ENCODE measurements at regions not wholly inside any gene's neighbourhood (a gene's known extent, or its start where the extent isn't known, plus 50 kb on each side); places are given as distances from the start of the nearest gene placed in this dataset.
"Not testable (repeated sequence)": the region's sequence is repeated elsewhere in the genome, so short reads cannot be mapped to it uniquely, and the experiment has no call there.

GRCh38 chr15:53923741-53924140 is 54.5 kb upstream of the UNC13C start:
- not testable (repeated sequence) for DNase-seq

GRCh38 chr15:53918180-53919079 is 59.8 kb upstream of the UNC13C start:
- peak; percentile 42 for DNase-seq

GRCh38 chr15:53917109-53917508 is 61.1 kb upstream of the UNC13C start:
- DNase-seq: no peak

- no peak for DNase-seq
Measured at GRCh38 chr15:53911431-53911830, 66.8 kb upstream of the UNC13C start.

- DNase-seq: no peak
Measured at GRCh38 chr15:53910852-53911251, 67.4 kb upstream of the UNC13C start.

GRCh38 chr15:53910236-53910849 is 67.9 kb upstream of the UNC13C start:
- DNase-seq: peak; percentile 17

- no peak for DNase-seq
Measured at GRCh38 chr15:53903129-53903528, 75.1 kb upstream of the UNC13C start.

GRCh38 chr15:53893468-53893867 is 84.8 kb upstream of the UNC13C start:
- peak; percentile 50 for DNase-seq

- peak; percentile 6 for DNase-seq
Measured at GRCh38 chr15:53891862-53892261, 86.4 kb upstream of the UNC13C start.

- DNase-seq: no peak
Measured at GRCh38 chr15:53884441-53884840, 93.8 kb upstream of the UNC13C start.

- no peak for DNase-seq
Measured at GRCh38 chr15:53882311-53882710, 95.9 kb upstream of the UNC13C start.

- no peak for DNase-seq
Measured at GRCh38 chr15:53880357-53880756, 97.9 kb upstream of the UNC13C start.

- DNase-seq: no peak
Measured at GRCh38 chr15:53875711-53876110, 102.5 kb upstream of the UNC13C start.

- DNase-seq: peak; percentile 8
Measured at GRCh38 chr15:53875139-53875538, 103.1 kb upstream of the UNC13C start.

GRCh38 chr15:53872410-53872809 is 105.8 kb upstream of the UNC13C start:
- DNase-seq: no peak

- no peak for DNase-seq
Measured at GRCh38 chr15:53869806-53870073, 108.5 kb upstream of the UNC13C start.

- no peak for DNase-seq
Measured at GRCh38 chr15:53869044-53869805, 109.0 kb upstream of the UNC13C start.

- DNase-seq: no peak
Measured at GRCh38 chr15:53862386-53862785, 102.9 kb upstream of the WDR72 start.

GRCh38 chr15:53861792-53862191 is 102.3 kb upstream of the WDR72 start:
- no peak for DNase-seq

- DNase-seq: no peak
Measured at GRCh38 chr15:53851110-53851848, 91.8 kb upstream of the WDR72 start.

- no peak for DNase-seq
Measured at GRCh38 chr15:53847745-53848144, 88.3 kb upstream of the WDR72 start.

GRCh38 chr15:53844634-53845033 is 85.2 kb upstream of the WDR72 start:
- no peak for DNase-seq

Data from COR-L47 (cell line).